ENCODE measurements at regions not wholly inside any gene's neighbourhood (a gene's known extent, or its start where the extent isn't known, plus 50 kb on each side); places are given as distances from the start of the nearest gene placed in this dataset.

DNA sequence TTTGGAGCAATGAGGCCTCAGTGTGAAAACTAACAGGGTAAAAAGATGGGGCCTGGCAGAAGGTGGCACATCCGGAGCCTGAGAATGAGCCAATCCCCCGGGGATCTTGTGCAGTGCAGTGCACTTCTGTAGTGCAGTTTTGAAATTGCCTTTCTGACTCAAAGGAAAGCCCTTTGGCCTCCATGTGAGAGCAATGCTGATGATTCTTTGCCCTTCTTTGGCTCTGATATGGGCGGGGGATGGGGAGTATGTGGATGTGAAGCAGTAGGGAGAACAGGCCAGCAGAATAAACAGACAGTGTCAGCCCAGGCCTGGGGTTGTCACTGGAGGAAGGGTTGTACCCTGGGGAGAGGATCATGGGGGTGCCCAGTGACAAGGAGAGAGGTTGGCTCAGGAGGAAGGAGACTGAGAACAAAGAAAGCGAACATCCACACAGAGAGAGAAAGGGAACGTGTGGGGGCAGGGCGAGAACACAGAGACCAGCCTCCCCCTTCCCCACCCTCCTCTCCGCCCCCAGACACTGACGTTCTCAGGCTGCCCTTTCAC is 351.2 kb downstream of the CDC5L start:
- TF ChIP-seq NFIC (IDR thresholded peaks at IDR 0.05) (no peak), CREB1 (IDR thresholded peaks at IDR 0.05; ENCODE audit: low read depth) (no peak)
